ENCODE measurements at regions not wholly inside any gene's neighbourhood (a gene's known extent, or its start where the extent isn't known, plus 50 kb on each side); places are given as distances from the start of the nearest gene placed in this dataset.

DNA sequence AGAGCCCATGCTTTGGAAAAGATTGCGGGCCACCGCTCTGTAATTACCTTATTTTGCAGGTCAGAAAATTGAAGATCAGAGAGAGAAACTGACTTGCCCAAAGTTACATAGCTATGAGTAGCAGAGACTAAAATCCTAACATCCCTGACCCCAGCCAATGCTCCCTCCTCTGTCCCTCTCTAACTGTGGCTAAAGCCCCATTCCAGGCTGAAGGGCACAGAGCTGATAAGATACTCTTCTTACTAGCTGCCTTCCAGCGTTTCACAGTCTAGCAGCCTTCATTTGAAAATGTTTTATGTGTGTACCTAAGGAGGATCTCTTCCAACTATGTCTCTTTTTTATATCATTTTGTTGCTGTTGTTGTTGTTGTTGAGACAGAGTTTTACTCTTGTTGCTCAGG lies 81.4 kb upstream of the LRATD1 start:
- TF ChIP-seq ZNF530 (tag by site-specific recombination; IDR thresholded peaks at IDR 0.05; ENCODE audit: low read depth) = no peak
- TF ChIP-seq ZNF423 (tag by site-specific recombination; IDR thresholded peaks at IDR 0.05) = no peak
- no peak for TF ChIP-seq CTCF (tag by site-specific recombination; IDR thresholded peaks at IDR 0.05)
- TF ChIP-seq ZBTB8A (tag by site-specific recombination; IDR thresholded peaks at IDR 0.05) = no peak
- TF ChIP-seq ZNF18 (tag by site-specific recombination; IDR thresholded peaks at IDR 0.05) = no peak
- TF ChIP-seq ZNF660 (tag by site-specific recombination; IDR thresholded peaks at IDR 0.05) = no peak
- TF ChIP-seq ZNF140 (tag by site-specific recombination; IDR thresholded peaks at IDR 0.05) = no peak
- no peak for TF ChIP-seq ZNF112 (tag by site-specific recombination; IDR thresholded peaks at IDR 0.05)
